Neuronal stem cell (in vitro differentiated cells): ENCODE measurements at regions not wholly inside any gene's neighbourhood (a gene's known extent, or its start where the extent isn't known, plus 50 kb on each side); places are given as distances from the start of the nearest gene placed in this dataset.

ENCODE experiments used
- DNase-seq: peaks from one replicate; pipeline ENCODE4 v3.0.0-alpha.2; 2013; ENCODE audit warnings: low spot score
- H2AFZ ChIP-seq: one replicate; pipeline ENCODE4 v1.6.1; 2013; ENCODE audit warnings: mild to moderate bottlenecking, low read length, inconsistent platforms
- H2AK5ac ChIP-seq: 2 replicates; pipeline ENCODE4 v1.6.1; 2013; ENCODE audit warnings: low read depth, mild to moderate bottlenecking, inconsistent platforms, low read length, moderate library complexity, mixed read lengths
- H2BK120ac ChIP-seq: 2 replicates; pipeline ENCODE4 v1.6.1; 2013; ENCODE audit warnings: low read depth, mild to moderate bottlenecking, inconsistent platforms, low read length, moderate library complexity, mixed read lengths
- H2BK12ac ChIP-seq: one replicate; pipeline ENCODE4 v1.6.1; 2013; ENCODE audit warnings: low read length, inconsistent platforms
- H2BK15ac ChIP-seq: 2 replicates; pipeline ENCODE4 v1.6.1; 2013; ENCODE audit warnings: mild to moderate bottlenecking, low read length, inconsistent platforms, mixed read lengths
- H2BK5ac ChIP-seq: one replicate; pipeline ENCODE4 v1.6.1; 2013; ENCODE audit warnings: inconsistent platforms, mild to moderate bottlenecking, low read length, moderate library complexity
- H3K14ac ChIP-seq: one replicate; pipeline ENCODE4 v1.6.1; 2013; ENCODE audit warnings: low read length, inconsistent platforms
- H3K18ac ChIP-seq: 2 replicates; pipeline ENCODE4 v1.6.1; 2013; ENCODE audit warnings: low read length, inconsistent platforms
- H3K23ac ChIP-seq: 2 replicates; pipeline ENCODE4 v1.6.1; 2013; ENCODE audit warnings: low read depth, mild to moderate bottlenecking, mixed read lengths, low read length, inconsistent platforms; ENCODE audit not compliant: poor library complexity
- H3K27ac ChIP-seq: replicated peaks from 3 replicates; pipeline ENCODE4 v1.5.1; 2013; ENCODE audit warnings: low read length, inconsistent platforms
- H3K27me3 ChIP-seq, 3 experiments: 2 replicates each; pipeline ENCODE4 v1.6.1; 2013; ENCODE audit warnings: low read length in 3 of 3, mild to moderate bottlenecking in 2 of 3, inconsistent platforms in 1 of 3, low read depth in 1 of 3, mixed read lengths in 1 of 3, moderate library complexity in 1 of 3; ENCODE audit not compliant: control insufficient read depth in 3 of 3, insufficient read depth in 3 of 3
- H3K36me3 ChIP-seq, 2 donors: replicated peaks in 1 of 2; 2 replicates each; pipeline ENCODE4 v1.6.1; 2013; ENCODE audit warnings: low read length in 2 of 2; ENCODE audit not compliant: control insufficient read depth in 2 of 2, insufficient read depth in 2 of 2
- H3K4ac ChIP-seq: 2 replicates; pipeline ENCODE4 v1.6.1; 2013; ENCODE audit warnings: inconsistent platforms, mild to moderate bottlenecking, low read length, moderate library complexity
- H3K4me1 ChIP-seq, 2 donors: 1 replicate in 1 of 2; 2 replicates in 1 of 2; pipeline ENCODE4 v1.6.1; 2013; ENCODE audit warnings: low read length in 2 of 2, low read depth in 1 of 2; ENCODE audit not compliant: control insufficient read depth in 2 of 2, insufficient read depth in 1 of 2
- H3K4me2 ChIP-seq: one replicate; pipeline ENCODE4 v1.6.1; 2013; ENCODE audit warnings: mild to moderate bottlenecking, low read length, inconsistent platforms; ENCODE audit not compliant: insufficient read depth, poor library complexity, severe bottlenecking
- H3K4me3 ChIP-seq, 2 donors: 2 replicates each; pipeline ENCODE4 v1.5.1; 2013; ENCODE audit warnings: low read length in 2 of 2, mild to moderate bottlenecking in 2 of 2, inconsistent platforms in 1 of 2, moderate library complexity in 1 of 2
- H3K79me1 ChIP-seq: one replicate; pipeline ENCODE4 v1.6.1; 2013; ENCODE audit warnings: low read depth, mild to moderate bottlenecking, inconsistent platforms, low read length, moderate library complexity
- H3K9ac ChIP-seq: one replicate; pipeline ENCODE4 v1.6.1; 2013; ENCODE audit warnings: mild to moderate bottlenecking, low read depth, low read length, inconsistent platforms; ENCODE audit not compliant: poor library complexity
- H3K9me3 ChIP-seq, 2 donors: replicated peaks in 1 of 2; 2 replicates each; pipeline versions ENCODE3 to v1.6.1; 2013; ENCODE audit warnings: low read length in 2 of 2, mild to moderate bottlenecking in 2 of 2, inconsistent platforms in 1 of 2, low read depth in 1 of 2, mixed read lengths in 1 of 2, moderate library complexity in 1 of 2; ENCODE audit not compliant: control insufficient read depth in 2 of 2, insufficient read depth in 1 of 2
- H4K8ac ChIP-seq: one replicate; pipeline ENCODE4 v1.6.1; 2013; ENCODE audit warnings: low read depth, mild to moderate bottlenecking, inconsistent platforms, low read length, moderate library complexity
- H4K91ac ChIP-seq: one replicate; pipeline ENCODE4 v1.6.1; 2013; ENCODE audit warnings: low read length, low read depth, mild to moderate bottlenecking, inconsistent platforms; ENCODE audit not compliant: poor library complexity
- WGBS, 2 donors: extraction: QIAGEN DNeasy Blood & Tissue Kit; methylation state at CpG; one replicate each; pipeline ENCODE4 v1.1.7; 2013; ENCODE audit warnings: missing lambda C conversion rate in 2 of 2, mixed read lengths in 1 of 2; ENCODE audit not compliant: insufficient read length in 2 of 2, insufficient replicate concordance in 1 of 2; ENCODE audit errors: extremely low coverage in 2 of 2; 5-methylcytosine and 5-hydroxymethylcytosine counted together

- H3K79me1 ChIP-seq = no peaks in the 10 kb centered on the region
- H3K18ac ChIP-seq = no peak overlapping the region
- no peak overlapping the region for H2BK120ac ChIP-seq
- no peak overlapping the region for H3K23ac ChIP-seq
- H3K4me3 ChIP-seq = no peak overlapping the region
- no peak overlapping the region for H2BK15ac ChIP-seq
- H4K91ac ChIP-seq = no peak overlapping the region
- H2BK12ac ChIP-seq = no peak overlapping the region
- no peak overlapping the region for H3K4ac ChIP-seq
- DNase-seq = no peak
- no peak overlapping the region for H2BK5ac ChIP-seq
- H3K4me1 ChIP-seq = no peaks in the 10 kb centered on the region
- no peak overlapping the region for H2AK5ac ChIP-seq
- H3K27me3 ChIP-seq = no peaks in the 10 kb centered on the region
- no peak overlapping the region for H3K27ac ChIP-seq
- no peak overlapping the region for H3K9ac ChIP-seq
- H4K8ac ChIP-seq = no peak overlapping the region
- no CpG with 5 or more reads among the region's 1 CpG for WGBS, 2 donors
- H3K36me3 ChIP-seq = no peaks in the 10 kb centered on the region
- no peak overlapping the region for H2AFZ ChIP-seq
- no peak overlapping the region for H3K4me2 ChIP-seq
- H3K9me3 ChIP-seq = peaks cover 0 to 2% of the 10 kb centered on the region in 2 donors
- H3K14ac ChIP-seq = no peak overlapping the region
Observed at GRCh38 chr16:72568502-72568901, 396.5 kb upstream of the PMFBP1 start.

- DNase-seq = no peak
- WGBS, 2 donors = no CpG with 5 or more reads among the region's 1 CpG
Observed at GRCh38 chr16:72566174-72566573, 394.2 kb upstream of the PMFBP1 start.

GRCh38 chr16:72565106-72565505 lies 393.2 kb upstream of the PMFBP1 start:
- Histone ChIP-seq H3K23ac (no peak overlapping the region), H2AFZ (no peak overlapping the region), H3K4me2 (no peak overlapping the region), H2AK5ac (no peak overlapping the region), H4K91ac (no peak overlapping the region), H2BK5ac (no peak overlapping the region), H3K27me3 (no peaks in the 10 kb centered on the region), H3K18ac (no peak overlapping the region), H2BK12ac (no peak overlapping the region), H3K9ac (no peak overlapping the region), H3K4me3 (no peak overlapping the region), H3K4me1 (peaks cover 0 to 7% of the 10 kb centered on the region in 2 donors), H4K8ac (no peak overlapping the region), H3K79me1 (no peaks in the 10 kb centered on the region), H3K27ac (no peak overlapping the region), H3K9me3 (peaks cover 0 to 2% of the 10 kb centered on the region in 2 donors), H2BK120ac (no peak overlapping the region), H3K36me3 (no peaks in the 10 kb centered on the region), H3K4ac (no peak overlapping the region), H2BK15ac (no peak overlapping the region), H3K14ac (no peak overlapping the region)
- DNase-seq = no peak
- whole genome bisulfite sequencing, 2 donors = no CpG with 5 or more reads among the region's 4 CpGs

More at GRCh38 chr16:72566174-72566573, 394.2 kb upstream of the PMFBP1 start:
- Histone ChIP-seq H3K4me2 (no peak overlapping the region), H3K18ac (no peak overlapping the region), H3K79me1 (no peaks in the 10 kb centered on the region), H4K91ac (no peak overlapping the region), H2BK12ac (no peak overlapping the region), H3K9me3 (peaks cover 0 to 2% of the 10 kb centered on the region in 2 donors), H2BK5ac (no peak overlapping the region), H3K4me1 (no peaks in the 10 kb centered on the region), H2AK5ac (no peak overlapping the region), H4K8ac (no peak overlapping the region), H3K9ac (no peak overlapping the region), H3K23ac (no peak overlapping the region), H3K27ac (no peak overlapping the region), H3K27me3 (no peaks in the 10 kb centered on the region), H3K4me3 (no peak overlapping the region), H2BK15ac (no peak overlapping the region), H3K36me3 (no peaks in the 10 kb centered on the region), H2BK120ac (no peak overlapping the region), H3K4ac (no peak overlapping the region), H3K14ac (no peak overlapping the region), H2AFZ (no peak overlapping the region)

- no peak for DNase-seq
- H3K36me3 ChIP-seq = no peaks in the 10 kb centered on the region
- no peak overlapping the region for H3K4me3 ChIP-seq
- H3K14ac ChIP-seq = no peak overlapping the region
- no peak overlapping the region for H3K4ac ChIP-seq
- no peak overlapping the region for H2BK15ac ChIP-seq
- H2BK12ac ChIP-seq = no peak overlapping the region
- H2AK5ac ChIP-seq = no peak overlapping the region
- H3K27me3 ChIP-seq = no peaks in the 10 kb centered on the region
- no peak overlapping the region for H4K91ac ChIP-seq
- H3K4me1 ChIP-seq = peaks cover 0 to 7% of the 10 kb centered on the region in 2 donors
- no peak overlapping the region for H3K9ac ChIP-seq
- no peak overlapping the region for H2BK120ac ChIP-seq
- no peak overlapping the region for H2BK5ac ChIP-seq
- H3K79me1 ChIP-seq = no peaks in the 10 kb centered on the region
- no peaks in the 10 kb centered on the region for H3K9me3 ChIP-seq
- WGBS, 2 donors = no CpG with 5 or more reads among the region's 2 CpGs
- H3K4me2 ChIP-seq = no peak overlapping the region
- H3K27ac ChIP-seq = no peak overlapping the region
- H3K18ac ChIP-seq = no peak overlapping the region
- peak overlapping the region; percentile 70 for H2AFZ ChIP-seq
- no peak overlapping the region for H3K23ac ChIP-seq
- H4K8ac ChIP-seq = no peak overlapping the region
Observed at GRCh38 chr16:72560617-72561016, 388.7 kb upstream of the PMFBP1 start.
